Liver (tissue), 3 donors: ENCODE measurements at regions not wholly inside any gene's neighbourhood (a gene's known extent, or its start where the extent isn't known, plus 50 kb on each side); places are given as distances from the start of the nearest gene placed in this dataset.

Source experiments
- CTCF ChIP-seq: fragments of 150-350 bp; IDR thresholded peaks from 2 replicates; pipeline ENCODE4 v1.5.1; 2017; ENCODE audit warnings: improper control_type of control experiment, low read depth, low read length; ENCODE audit not compliant: missing input control
- FOXA1 ChIP-seq: IDR thresholded peaks from 2 replicates; pipeline ENCODE4 v1.6.1; 2016; ENCODE audit warnings: antibody characterized with exemption
- GABPA ChIP-seq, 2 donors: IDR thresholded peaks in 1 of 2; conservative IDR thresholded peaks in 1 of 2; 2 replicates each; pipeline ENCODE4 v1.6.1; 2016; ENCODE audit warnings: antibody characterized with exemption in 2 of 2, mild to moderate bottlenecking in 1 of 2, moderate library complexity in 1 of 2
- HNF4G ChIP-seq: IDR thresholded peaks from 2 replicates; pipeline ENCODE4 v1.6.1; 2016; ENCODE audit warnings: antibody characterized with exemption
- JUND ChIP-seq, 2 donors: IDR thresholded peaks; 2 replicates each; pipeline ENCODE4 v1.6.1; 2016; ENCODE audit warnings: antibody characterized with exemption in 2 of 2
- MAX ChIP-seq: IDR thresholded peaks from 2 replicates; pipeline ENCODE4 v1.6.1; 2016; ENCODE audit warnings: antibody characterized with exemption
- RAD21 ChIP-seq, 2 donors: IDR thresholded peaks; 2 replicates each; pipeline ENCODE4 v1.6.1; 2016; ENCODE audit warnings: antibody characterized with exemption in 2 of 2, mild to moderate bottlenecking in 2 of 2
- RXRA ChIP-seq, 2 donors: IDR thresholded peaks; 2 replicates each; pipeline ENCODE4 v1.6.1; 2017 to 2018; ENCODE audit warnings: antibody characterized with exemption in 2 of 2, mild to moderate bottlenecking in 1 of 2
- SP1 ChIP-seq: IDR thresholded peaks from 2 replicates; pipeline ENCODE4 v1.6.1; 2018; ENCODE audit warnings: antibody characterized with exemption, mild to moderate bottlenecking
- TAF1 ChIP-seq: conservative IDR thresholded peaks from 2 replicates; pipeline ENCODE4 v1.6.1; 2016; ENCODE audit warnings: antibody characterized with exemption, mild to moderate bottlenecking
- YY1 ChIP-seq: IDR thresholded peaks from 2 replicates; pipeline ENCODE4 v1.6.1; 2016; ENCODE audit warnings: antibody characterized with exemption, mild to moderate bottlenecking
- TF ChIP-seq, protein P1 (sequence below): IDR thresholded peaks from 2 replicates; pipeline ENCODE4 v1.6.1; 2016; ENCODE audit warnings: antibody characterized with exemption
- TF ChIP-seq, protein P2 (sequence below): IDR thresholded peaks from 2 replicates; pipeline ENCODE4 v1.6.1; 2016; ENCODE audit warnings: antibody characterized with exemption, mild to moderate bottlenecking
- donor health status: healthy.
- donor health status: healthy.

DNA sequence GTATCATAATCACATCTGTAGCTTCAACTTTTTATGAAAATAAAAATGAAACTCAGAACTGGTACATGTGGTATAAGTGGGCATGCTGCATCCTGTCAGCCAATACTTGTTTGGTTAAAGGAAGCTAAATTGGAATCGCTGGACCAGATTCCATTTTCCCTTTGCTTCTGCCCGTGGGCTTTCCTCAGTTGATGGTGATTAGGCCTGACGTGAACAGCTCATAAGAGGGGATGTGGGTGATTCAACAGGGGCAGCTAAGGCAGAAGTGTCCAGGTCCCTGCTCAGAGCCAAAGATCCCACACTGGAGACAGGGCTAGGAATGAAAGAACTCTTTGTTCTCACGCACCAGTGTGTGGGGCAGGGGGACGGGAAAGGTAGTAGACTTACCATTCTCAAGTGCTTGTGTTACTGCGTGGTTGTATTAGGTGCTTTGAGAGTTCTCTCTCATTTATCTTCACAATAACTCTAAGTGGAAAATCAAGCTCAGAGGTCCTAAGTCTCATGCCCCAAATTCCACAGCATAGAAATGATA, 63.2 kb upstream of the GUCY1A1 start:
- TF ChIP-seq CTCF (no peak), JUND (IDR thresholded peaks at IDR 0.05) (no peak), MAX (no peak), SP1 (no peak), YY1 (no peak), TAF1 (no peak), HNF4G (no peak), RAD21 (IDR thresholded peaks at IDR 0.05) (no peak), FOXA1 (no peak), RXRA (IDR thresholded peaks at IDR 0.05) (no peak), GABPA (IDR thresholded peaks at IDR 0.05 in 1 of 2, conservative IDR thresholded peaks at IDR 0.05 in 1 of 2) (no peak)
- TF ChIP-seq, protein P1, sequence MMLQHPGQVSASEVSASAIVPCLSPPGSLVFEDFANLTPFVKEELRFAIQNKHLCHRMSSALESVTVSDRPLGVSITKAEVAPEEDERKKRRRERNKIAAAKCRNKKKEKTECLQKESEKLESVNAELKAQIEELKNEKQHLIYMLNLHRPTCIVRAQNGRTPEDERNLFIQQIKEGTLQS: no peak
- TF ChIP-seq, protein P2, sequence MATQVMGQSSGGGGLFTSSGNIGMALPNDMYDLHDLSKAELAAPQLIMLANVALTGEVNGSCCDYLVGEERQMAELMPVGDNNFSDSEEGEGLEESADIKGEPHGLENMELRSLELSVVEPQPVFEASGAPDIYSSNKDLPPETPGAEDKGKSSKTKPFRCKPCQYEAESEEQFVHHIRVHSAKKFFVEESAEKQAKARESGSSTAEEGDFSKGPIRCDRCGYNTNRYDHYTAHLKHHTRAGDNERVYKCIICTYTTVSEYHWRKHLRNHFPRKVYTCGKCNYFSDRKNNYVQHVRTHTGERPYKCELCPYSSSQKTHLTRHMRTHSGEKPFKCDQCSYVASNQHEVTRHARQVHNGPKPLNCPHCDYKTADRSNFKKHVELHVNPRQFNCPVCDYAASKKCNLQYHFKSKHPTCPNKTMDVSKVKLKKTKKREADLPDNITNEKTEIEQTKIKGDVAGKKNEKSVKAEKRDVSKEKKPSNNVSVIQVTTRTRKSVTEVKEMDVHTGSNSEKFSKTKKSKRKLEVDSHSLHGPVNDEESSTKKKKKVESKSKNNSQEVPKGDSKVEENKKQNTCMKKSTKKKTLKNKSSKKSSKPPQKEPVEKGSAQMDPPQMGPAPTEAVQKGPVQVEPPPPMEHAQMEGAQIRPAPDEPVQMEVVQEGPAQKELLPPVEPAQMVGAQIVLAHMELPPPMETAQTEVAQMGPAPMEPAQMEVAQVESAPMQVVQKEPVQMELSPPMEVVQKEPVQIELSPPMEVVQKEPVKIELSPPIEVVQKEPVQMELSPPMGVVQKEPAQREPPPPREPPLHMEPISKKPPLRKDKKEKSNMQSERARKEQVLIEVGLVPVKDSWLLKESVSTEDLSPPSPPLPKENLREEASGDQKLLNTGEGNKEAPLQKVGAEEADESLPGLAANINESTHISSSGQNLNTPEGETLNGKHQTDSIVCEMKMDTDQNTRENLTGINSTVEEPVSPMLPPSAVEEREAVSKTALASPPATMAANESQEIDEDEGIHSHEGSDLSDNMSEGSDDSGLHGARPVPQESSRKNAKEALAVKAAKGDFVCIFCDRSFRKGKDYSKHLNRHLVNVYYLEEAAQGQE: no peak
